ENCODE measurements at regions not wholly inside any gene's neighbourhood (a gene's known extent, or its start where the extent isn't known, plus 50 kb on each side); places are given as distances from the start of the nearest gene placed in this dataset.
"Not testable (repeated sequence)": the region's sequence is repeated elsewhere in the genome, so short reads cannot be mapped to it uniquely, and the experiment has no call there.

DNA sequence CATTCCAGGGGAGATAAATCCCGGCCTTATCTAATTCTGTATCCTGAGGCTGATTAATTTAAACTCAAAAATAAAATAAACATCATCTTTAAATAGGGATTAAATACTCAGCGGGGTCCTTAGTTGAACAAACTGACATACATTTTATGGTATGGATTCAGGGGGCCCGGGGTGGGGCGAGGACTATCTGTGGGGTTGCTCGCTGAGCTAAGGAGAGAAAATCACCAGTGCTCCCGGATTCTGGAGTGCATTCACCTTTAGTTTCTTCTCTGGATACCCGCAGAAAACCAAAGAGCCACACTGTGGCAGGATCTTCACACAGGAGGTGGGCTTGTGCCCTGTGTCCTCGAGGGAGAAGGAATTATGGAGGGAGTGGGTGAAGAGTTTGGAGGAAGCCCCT lies 3949.9 kb upstream of the OR11H1 start:
- POLR2A ChIA-PET; H3K4me3 ChIP-seq (ENCODE audit: low read length); DNase-seq; H3K27me3 Mint-ChIP-seq; H3K27ac ChIP-seq (ENCODE audit: low read depth, low read length); H3K27me3 ChIP-seq (ENCODE audit: control insufficient read depth in 2 of 2, insufficient read depth in 2 of 2, low read length in 2 of 2); H3K4me3 Mint-ChIP-seq; H3K4me1 ChIP-seq (ENCODE audit: control insufficient read depth in 2 of 2, insufficient read depth in 2 of 2, low read length in 2 of 2); CTCF ChIA-PET; H3K4me1 Mint-ChIP-seq; H3K36me3 ChIP-seq (ENCODE audit: control insufficient read depth in 2 of 3, insufficient read depth in 3 of 3, low read length in 3 of 3); H3K27ac Mint-ChIP-seq; ATAC-seq; intact Hi-C loops (cut with micrococcal nuclease): not testable (repeated sequence)
- Mint-ChIP-seq H3K36me3 (peaks cover 0 to 13% (median 5%) of the 10 kb centered on the region in 5 donors), H3K9me3 (peaks cover 39 to 90% (median 51%) of the 10 kb centered on the region in 11 donors)
- H3K9me3 ChIP-seq (ENCODE audit: control insufficient read depth in 2 of 3, low read length in 3 of 3), result peaks cover 0 to 25% (median 4%) of the 10 kb centered on the region in 3 experiments

DNA sequence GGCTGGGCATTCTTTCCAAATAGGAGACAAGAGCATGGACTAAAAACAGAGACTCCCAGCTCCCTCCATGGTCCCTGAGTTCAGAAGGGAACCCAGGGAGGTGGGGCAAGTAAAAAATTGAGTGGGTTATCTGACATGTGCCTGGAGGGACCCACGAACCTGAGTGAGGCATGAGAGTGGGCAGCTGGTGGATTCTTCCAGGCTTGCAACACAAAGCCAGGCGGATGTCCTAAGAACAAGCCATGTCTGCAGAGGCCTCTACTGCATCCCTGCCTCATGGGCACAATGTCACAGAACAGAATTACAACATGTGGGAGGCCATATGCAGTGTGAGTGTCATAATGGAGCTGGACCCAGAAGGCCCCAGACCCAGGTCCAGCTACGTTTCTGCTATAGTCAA lies 3949.4 kb upstream of the OR11H1 start:
- H3K36me3 ChIP-seq (ENCODE audit: control insufficient read depth in 2 of 3, insufficient read depth in 3 of 3, low read length in 3 of 3); H3K27ac Mint-ChIP-seq; CTCF ChIA-PET; H3K27me3 Mint-ChIP-seq; H3K27me3 ChIP-seq (ENCODE audit: control insufficient read depth in 2 of 2, insufficient read depth in 2 of 2, low read length in 2 of 2); H3K27ac ChIP-seq (ENCODE audit: low read depth, low read length); H3K4me1 ChIP-seq (ENCODE audit: control insufficient read depth in 2 of 2, insufficient read depth in 2 of 2, low read length in 2 of 2); H3K4me3 Mint-ChIP-seq; DNase-seq; ATAC-seq; H3K4me3 ChIP-seq (ENCODE audit: low read length); POLR2A ChIA-PET; intact Hi-C loops (cut with micrococcal nuclease); H3K4me1 Mint-ChIP-seq: not testable (repeated sequence)
- H3K36me3 Mint-ChIP-seq, result peaks cover 0 to 13% (median 8%) of the 10 kb centered on the region in 5 donors
- H3K9me3 ChIP-seq (ENCODE audit: control insufficient read depth in 2 of 3, low read length in 3 of 3), result peaks cover 0 to 25% (median 4%) of the 10 kb centered on the region in 3 experiments
- H3K9me3 Mint-ChIP-seq, result peaks cover 39 to 90% (median 55%) of the 10 kb centered on the region in 11 donors

DNA sequence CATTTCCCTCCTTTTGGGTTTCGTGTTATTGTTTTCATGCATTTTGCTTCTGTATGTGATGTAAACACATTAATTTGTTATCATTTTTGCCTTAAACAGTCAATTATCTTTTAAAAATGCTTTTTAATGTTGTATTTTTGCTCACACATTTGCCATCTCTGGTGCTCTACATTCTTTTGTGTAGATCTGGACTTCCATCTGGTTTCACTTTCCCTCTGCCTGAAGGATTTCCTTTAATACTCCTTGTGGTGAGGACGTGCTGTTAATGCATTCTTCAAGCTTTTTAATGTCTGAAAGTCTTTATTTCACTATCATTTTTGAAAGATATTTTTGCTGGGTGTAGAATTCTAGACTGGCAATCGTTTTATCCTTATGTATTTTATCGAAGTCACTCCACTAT lies 3945.9 kb upstream of the OR11H1 start:
- H3K27me3 ChIP-seq (ENCODE audit: control insufficient read depth in 2 of 2, insufficient read depth in 2 of 2, low read length in 2 of 2); H3K4me3 ChIP-seq (ENCODE audit: low read length); H3K27ac Mint-ChIP-seq; H3K27ac ChIP-seq (ENCODE audit: low read depth, low read length); H3K36me3 ChIP-seq (ENCODE audit: control insufficient read depth in 2 of 3, insufficient read depth in 3 of 3, low read length in 3 of 3); intact Hi-C loops (cut with micrococcal nuclease); ATAC-seq; DNase-seq; H3K4me3 Mint-ChIP-seq; H3K27me3 Mint-ChIP-seq; H3K4me1 ChIP-seq (ENCODE audit: control insufficient read depth in 2 of 2, insufficient read depth in 2 of 2, low read length in 2 of 2); CTCF ChIA-PET; H3K4me1 Mint-ChIP-seq; POLR2A ChIA-PET: not testable (repeated sequence)
- Mint-ChIP-seq H3K9me3 (peaks cover 24 to 83% (median 49%) of the 10 kb centered on the region in 11 donors), H3K36me3 (peaks cover 0 to 12% (median 4%) of the 10 kb centered on the region in 5 donors)
- H3K9me3 ChIP-seq (ENCODE audit: control insufficient read depth in 2 of 3, low read length in 3 of 3), result peaks cover 0 to 18% (median 9%) of the 10 kb centered on the region in 3 experiments

DNA sequence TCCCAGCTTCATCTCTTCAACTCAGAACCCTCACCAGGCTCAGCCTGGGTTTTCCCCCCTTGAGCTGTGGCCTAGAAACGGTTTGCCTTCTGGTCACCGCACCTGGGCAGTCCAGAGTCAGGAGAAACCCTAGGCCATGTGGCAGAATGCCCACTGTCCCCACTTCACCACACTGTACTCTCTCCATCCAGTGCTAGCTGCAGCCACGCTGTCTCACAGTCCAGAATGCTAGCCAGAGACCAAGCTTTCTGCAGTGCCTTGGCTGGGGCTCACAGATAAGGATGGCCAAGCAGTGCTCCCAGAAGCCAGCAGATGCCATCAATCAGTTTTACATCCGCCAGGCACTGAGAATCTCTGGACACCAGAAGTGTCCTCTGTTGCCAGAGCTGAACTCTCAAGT lies 3943.8 kb upstream of the OR11H1 start:
- H3K4me1 Mint-ChIP-seq; ATAC-seq; POLR2A ChIA-PET; H3K4me3 ChIP-seq (ENCODE audit: low read length); H3K27me3 Mint-ChIP-seq; DNase-seq; H3K27ac ChIP-seq (ENCODE audit: low read depth, low read length); intact Hi-C loops (cut with micrococcal nuclease); CTCF ChIA-PET; H3K4me1 ChIP-seq (ENCODE audit: control insufficient read depth in 2 of 2, insufficient read depth in 2 of 2, low read length in 2 of 2); H3K4me3 Mint-ChIP-seq; H3K27ac Mint-ChIP-seq; H3K36me3 ChIP-seq (ENCODE audit: control insufficient read depth in 2 of 3, insufficient read depth in 3 of 3, low read length in 3 of 3); H3K27me3 ChIP-seq (ENCODE audit: control insufficient read depth in 2 of 2, insufficient read depth in 2 of 2, low read length in 2 of 2): not testable (repeated sequence)
- peaks cover 16 to 75% (median 40%) of the 10 kb centered on the region in 11 donors for H3K9me3 Mint-ChIP-seq
- peaks cover 0 to 12% (median 4%) of the 10 kb centered on the region in 3 experiments for H3K9me3 ChIP-seq (ENCODE audit: control insufficient read depth in 2 of 3, low read length in 3 of 3)
- H3K36me3 Mint-ChIP-seq, result peaks cover 0 to 12% (median 4%) of the 10 kb centered on the region in 5 donors

DNA sequence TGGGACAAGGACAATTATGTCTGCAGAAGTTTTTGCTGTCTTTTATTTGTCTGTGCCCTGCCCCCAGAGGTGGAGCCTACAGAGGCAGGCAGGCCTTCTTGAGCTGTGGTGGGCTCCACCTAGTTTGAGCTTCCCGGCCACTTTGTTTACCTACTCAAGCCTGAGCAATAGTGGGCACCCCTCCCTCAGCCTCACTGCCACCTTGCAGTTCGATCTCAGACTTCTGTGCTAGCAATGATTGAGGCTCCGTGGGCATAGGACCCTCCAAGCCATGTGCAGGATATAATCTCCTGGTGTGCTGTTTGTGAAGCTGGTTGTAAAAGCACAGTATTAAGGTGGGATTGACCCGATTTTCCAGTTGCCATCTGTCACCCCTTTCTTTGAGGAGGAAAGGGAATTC lies 3933.4 kb upstream of the OR11H1 start:
- CTCF ChIA-PET; intact Hi-C loops (cut with micrococcal nuclease); H3K27ac Mint-ChIP-seq; H3K4me1 ChIP-seq (ENCODE audit: control insufficient read depth in 2 of 2, insufficient read depth in 2 of 2, low read length in 2 of 2); H3K27ac ChIP-seq (ENCODE audit: low read depth, low read length); H3K4me1 Mint-ChIP-seq; H3K36me3 ChIP-seq (ENCODE audit: control insufficient read depth in 2 of 3, insufficient read depth in 3 of 3, low read length in 3 of 3); POLR2A ChIA-PET; ATAC-seq; DNase-seq; H3K27me3 Mint-ChIP-seq; H3K27me3 ChIP-seq (ENCODE audit: control insufficient read depth in 2 of 2, insufficient read depth in 2 of 2, low read length in 2 of 2); H3K36me3 Mint-ChIP-seq; H3K4me3 Mint-ChIP-seq; H3K4me3 ChIP-seq (ENCODE audit: low read length): not testable (repeated sequence)
- H3K9me3 ChIP-seq (ENCODE audit: control insufficient read depth in 2 of 3, low read length in 3 of 3), result peaks cover 0 to 15% (median 0%) of the 10 kb centered on the region in 3 experiments
- peaks cover 27 to 77% (median 43%) of the 10 kb centered on the region in 11 donors for H3K9me3 Mint-ChIP-seq

DNA sequence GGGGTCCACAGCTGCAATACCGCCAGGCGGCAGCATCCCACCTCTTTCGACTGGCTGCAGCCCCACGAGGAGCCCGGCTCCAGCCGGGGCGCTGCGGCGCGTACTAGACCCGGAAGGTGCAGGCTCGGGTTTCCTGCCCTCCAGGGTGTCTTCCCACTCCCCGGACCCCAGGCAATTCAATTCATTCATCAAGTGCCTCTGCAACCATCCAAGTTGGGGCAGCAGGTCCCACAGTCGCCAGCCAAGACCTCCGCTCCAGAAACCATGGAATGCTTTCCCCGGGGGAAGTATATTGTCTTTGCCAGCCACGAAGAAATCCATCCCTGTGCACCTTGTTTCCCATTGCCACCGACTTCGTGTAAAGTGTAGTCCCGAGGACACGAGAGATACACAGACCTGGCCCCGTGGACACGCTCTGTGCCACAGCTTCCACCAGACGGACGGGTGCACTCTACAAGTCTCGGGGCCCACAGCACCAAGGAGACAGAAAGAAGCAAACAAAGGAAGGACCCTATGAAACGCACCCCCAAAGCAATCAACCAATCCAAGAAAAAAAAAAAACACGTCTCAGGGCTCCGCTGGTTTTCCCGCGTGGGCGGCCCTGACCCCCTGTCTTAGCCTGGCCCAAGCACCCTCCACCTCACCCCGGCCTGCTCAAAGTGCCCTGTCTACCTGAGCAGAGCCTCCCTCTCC lies 3930.2 kb upstream of the OR11H1 start:
- H3K4me3 Mint-ChIP-seq; H3K27me3 Mint-ChIP-seq; H3K27me3 ChIP-seq (ENCODE audit: control insufficient read depth in 2 of 2, insufficient read depth in 2 of 2, low read length in 2 of 2); H3K27ac ChIP-seq (ENCODE audit: low read depth, low read length); H3K27ac Mint-ChIP-seq; ATAC-seq; H3K4me1 ChIP-seq (ENCODE audit: control insufficient read depth in 2 of 2, insufficient read depth in 2 of 2, low read length in 2 of 2); H3K36me3 Mint-ChIP-seq; CTCF ChIA-PET; intact Hi-C loops (cut with micrococcal nuclease); DNase-seq; H3K4me1 Mint-ChIP-seq; H3K4me3 ChIP-seq (ENCODE audit: low read length); H3K36me3 ChIP-seq (ENCODE audit: control insufficient read depth in 2 of 3, insufficient read depth in 3 of 3, low read length in 3 of 3); POLR2A ChIA-PET: not testable (repeated sequence)
- H3K9me3 ChIP-seq (ENCODE audit: control insufficient read depth in 2 of 3, low read length in 3 of 3), result peaks cover 0 to 25% (median 0%) of the 10 kb centered on the region in 3 experiments
- peaks cover 11 to 71% (median 35%) of the 10 kb centered on the region in 11 donors for H3K9me3 Mint-ChIP-seq

All from naive thymus-derived CD4-positive, alpha-beta T cell (primary cell).